ENCODE measurements at regions not wholly inside any gene's neighbourhood (a gene's known extent, or its start where the extent isn't known, plus 50 kb on each side); places are given as distances from the start of the nearest gene placed in this dataset.

- Histone ChIP-seq H3K4me1 (no peaks in the 10 kb centered on the region), H3K36me3 (no peaks in the 10 kb centered on the region), H3K27ac (no peak overlapping the region), H3K4me3 (no peak overlapping the region), H3K27me3 (no peaks in the 10 kb centered on the region), H3K9me3 (no peaks in the 10 kb centered on the region)
- TF ChIP-seq, protein P1, sequence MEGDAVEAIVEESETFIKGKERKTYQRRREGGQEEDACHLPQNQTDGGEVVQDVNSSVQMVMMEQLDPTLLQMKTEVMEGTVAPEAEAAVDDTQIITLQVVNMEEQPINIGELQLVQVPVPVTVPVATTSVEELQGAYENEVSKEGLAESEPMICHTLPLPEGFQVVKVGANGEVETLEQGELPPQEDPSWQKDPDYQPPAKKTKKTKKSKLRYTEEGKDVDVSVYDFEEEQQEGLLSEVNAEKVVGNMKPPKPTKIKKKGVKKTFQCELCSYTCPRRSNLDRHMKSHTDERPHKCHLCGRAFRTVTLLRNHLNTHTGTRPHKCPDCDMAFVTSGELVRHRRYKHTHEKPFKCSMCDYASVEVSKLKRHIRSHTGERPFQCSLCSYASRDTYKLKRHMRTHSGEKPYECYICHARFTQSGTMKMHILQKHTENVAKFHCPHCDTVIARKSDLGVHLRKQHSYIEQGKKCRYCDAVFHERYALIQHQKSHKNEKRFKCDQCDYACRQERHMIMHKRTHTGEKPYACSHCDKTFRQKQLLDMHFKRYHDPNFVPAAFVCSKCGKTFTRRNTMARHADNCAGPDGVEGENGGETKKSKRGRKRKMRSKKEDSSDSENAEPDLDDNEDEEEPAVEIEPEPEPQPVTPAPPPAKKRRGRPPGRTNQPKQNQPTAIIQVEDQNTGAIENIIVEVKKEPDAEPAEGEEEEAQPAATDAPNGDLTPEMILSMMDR (IDR thresholded peaks at IDR 0.05): no peak
- intact Hi-C loops (cut with DNase I): no loop called here
- ATAC-seq: no peak
- no peak for DNase-seq
Measured at GRCh38 chr7:156435486-156436231, 204.9 kb upstream of the RNF32 start.

DNA sequence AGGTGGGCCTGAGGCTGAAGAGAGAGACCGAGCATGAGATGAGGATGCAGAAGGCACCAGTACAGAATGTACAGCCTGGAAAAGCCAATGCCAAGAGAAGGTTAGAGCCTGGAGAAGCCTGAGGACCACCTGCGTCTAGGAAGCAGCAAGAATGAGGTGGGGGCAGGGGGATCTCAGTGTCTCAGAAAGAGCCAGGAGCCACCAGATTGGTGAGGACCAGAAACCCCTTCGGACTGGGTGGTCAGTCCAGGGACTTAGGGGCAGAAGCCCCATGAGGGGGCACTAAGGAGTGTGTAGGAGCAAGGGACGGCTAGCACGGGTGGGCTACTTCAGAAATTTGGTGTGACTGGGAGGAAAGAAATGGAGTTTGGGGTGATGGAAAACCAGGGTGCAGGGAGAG, 205.9 kb upstream of the RNF32 start:
- intact Hi-C loops (cut with DNase I): no loop called here
- H3K9me3 ChIP-seq: no peaks in the 10 kb centered on the region

GRCh38 chr7:156432018-156432417, 208.6 kb upstream of the RNF32 start:
- Histone ChIP-seq H3K27me3 (no peaks in the 10 kb centered on the region), H3K4me3 (no peak overlapping the region), H3K4me1 (no peaks in the 10 kb centered on the region), H3K9me3 (no peaks in the 10 kb centered on the region), H3K27ac (no peak overlapping the region), H3K36me3 (no peaks in the 10 kb centered on the region)
- DNase-seq (peak in 1 of 4 donors; percentile 76), ATAC-seq (no peak)
- TF ChIP-seq, protein P1 (IDR thresholded peaks at IDR 0.05): no peak
- intact Hi-C loops (cut with DNase I): no loop called here

More for the DNA sequence above, 205.9 kb upstream of the RNF32 start:
- ATAC-seq (no peak), DNase-seq (no peak)
- H3K27me3 ChIP-seq: no peaks in the 10 kb centered on the region
- TF ChIP-seq, protein P1 (IDR thresholded peaks at IDR 0.05): no peak
- no peak overlapping the region for H3K27ac ChIP-seq
- no peak overlapping the region for H3K4me3 ChIP-seq
- no peaks in the 10 kb centered on the region for H3K4me1 ChIP-seq
- no peaks in the 10 kb centered on the region for H3K36me3 ChIP-seq

- Histone ChIP-seq H3K4me3 (no peak overlapping the region), H3K27ac (no peak overlapping the region), H3K4me1 (no peaks in the 10 kb centered on the region), H3K36me3 (no peaks in the 10 kb centered on the region), H3K27me3 (no peaks in the 10 kb centered on the region), H3K9me3 (no peaks in the 10 kb centered on the region)
- DNase-seq (no peak), ATAC-seq (no peak)
- intact Hi-C loops (cut with DNase I): no loop called here
- TF ChIP-seq, protein P1 (IDR thresholded peaks at IDR 0.05): no peak
Measured at GRCh38 chr7:156430109-156430508, 210.5 kb upstream of the RNF32 start.

DNA sequence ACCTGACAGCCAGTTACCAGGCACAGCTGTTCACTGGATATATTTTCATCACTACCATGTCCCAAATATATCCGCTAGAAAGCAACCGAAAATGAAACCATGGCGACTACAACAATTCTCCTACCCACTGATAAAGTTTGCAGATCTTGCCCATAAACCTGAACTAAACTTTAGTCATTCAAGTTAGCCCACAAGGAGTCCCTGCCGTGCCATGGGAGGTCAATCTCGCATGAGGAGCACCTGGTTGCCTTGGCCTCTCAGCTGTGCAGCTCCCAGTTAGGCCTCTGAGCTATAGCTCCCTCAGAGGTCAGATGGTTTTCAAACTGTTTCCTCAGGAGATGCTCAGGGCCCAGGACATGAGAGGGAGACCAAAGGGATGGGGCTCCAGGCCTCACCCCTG, 211.1 kb upstream of the RNF32 start:
- Histone ChIP-seq H3K36me3 (no peaks in the 10 kb centered on the region), H3K27me3 (no peaks in the 10 kb centered on the region), H3K27ac (no peak overlapping the region), H3K4me1 (no peaks in the 10 kb centered on the region), H3K4me3 (no peak overlapping the region), H3K9me3 (no peaks in the 10 kb centered on the region)
- intact Hi-C loops (cut with DNase I): no loop called here
- DNase-seq (no peak), ATAC-seq (no peak)
- TF ChIP-seq, protein P1 (IDR thresholded peaks at IDR 0.05): no peak

Data from left lung (tissue), 4 donors.